Brain microvascular endothelial cell (primary cell): ENCODE measurements at regions not wholly inside any gene's neighbourhood (a gene's known extent, or its start where the extent isn't known, plus 50 kb on each side); places are given as distances from the start of the nearest gene placed in this dataset.

Source experiments
- DNase-seq: peaks from one replicate; pipeline ENCODE4 v3.0.0-alpha.2; 2020
- H3K27ac ChIP-seq: fragments of 250-450 bp; sonication (Bioruptor Pico); 2 replicates; pipeline ENCODE4 v1.5.1; 2020; ENCODE audit warnings: mild to moderate bottlenecking, moderate library complexity
- H3K27me3 ChIP-seq: fragments of 250-450 bp; sonication (Bioruptor Pico); replicated peaks from 2 replicates; pipeline ENCODE4 v1.5.1; 2020; ENCODE audit warnings: mild to moderate bottlenecking
- H3K36me3 ChIP-seq: fragments of 250-450 bp; sonication (Bioruptor Pico); replicated peaks from 2 replicates; pipeline ENCODE4 v1.5.1; 2020; ENCODE audit warnings: mild to moderate bottlenecking
- H3K4me3 ChIP-seq: 2 replicates; pipeline ENCODE4 v1.5.1; 2011; ENCODE audit warnings: low read depth, mild to moderate bottlenecking, control low read depth, low read length, moderate library complexity
- CTCF ChIP-seq: IDR thresholded peaks from 2 replicates; pipeline ENCODE4 v1.5.1; 2011; ENCODE audit warnings: low read depth, mild to moderate bottlenecking, moderate library complexity, low read length, control low read depth, inconsistent platforms; ENCODE audit errors: missing control alignments
- in situ Hi-C: cut with HindIII; loops from 2 replicates; pipeline ENCODE4 v1.10.0; 2017; ENCODE audit warnings: low sequenced_read_pairs, low pct_ligation_motif_present

DNA sequence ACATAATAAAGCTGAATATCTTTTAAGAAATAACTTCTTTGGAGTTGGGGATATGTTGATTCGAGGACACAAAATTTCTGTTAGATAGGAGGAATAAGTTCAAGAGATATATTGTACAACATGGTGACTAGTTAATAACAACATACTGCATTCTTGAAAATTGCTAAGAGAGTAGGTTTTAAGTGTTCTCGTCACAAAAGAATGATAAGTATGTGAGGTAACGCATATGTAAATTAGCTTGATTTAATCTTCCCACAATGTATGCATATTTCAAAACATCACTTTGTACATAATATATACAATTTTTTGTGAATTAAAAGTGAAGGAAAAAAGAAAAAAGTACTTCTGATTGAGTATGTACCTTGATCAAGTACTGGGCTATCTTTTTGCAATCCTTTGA, 428.0 kb upstream of the TRPC7 start:
- TF ChIP-seq CTCF: no peak
- Histone ChIP-seq H3K27ac (no peak overlapping the region), H3K4me3 (no peak overlapping the region), H3K27me3 (no peaks in the 10 kb centered on the region), H3K36me3 (no peaks in the 10 kb centered on the region)
- in situ Hi-C loops: no loop called here
- DNase-seq: no peak

DNA sequence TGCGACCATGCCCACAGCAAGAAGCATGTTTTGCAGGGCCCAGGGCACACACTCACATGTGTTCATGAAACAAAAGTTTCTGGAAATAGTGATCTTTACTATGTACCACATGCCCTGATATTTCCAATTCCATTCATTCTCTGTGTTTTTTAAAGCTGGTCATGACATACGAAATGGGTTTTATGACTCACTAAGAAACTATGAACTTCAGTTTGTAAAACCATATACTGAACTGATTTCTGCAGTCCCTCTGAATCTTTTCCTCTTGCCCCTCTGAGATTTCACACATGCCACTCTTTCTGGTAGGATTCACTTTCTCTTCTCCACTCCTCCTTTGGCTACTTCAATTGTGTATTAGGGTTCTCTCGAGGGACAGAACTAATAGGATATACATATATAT, 416.1 kb upstream of the TRPC7 start:
- DNase-seq: no peak

GRCh38 chr5:136780518-136780917, 415.2 kb upstream of the TRPC7 start:
- in situ Hi-C loops: no loop called here
- Histone ChIP-seq H3K36me3 (no peaks in the 10 kb centered on the region), H3K27me3 (no peaks in the 10 kb centered on the region), H3K27ac (no peak overlapping the region), H3K4me3 (no peak overlapping the region)
- TF ChIP-seq CTCF: no peak
- no peak for DNase-seq

More for the DNA sequence above, 416.1 kb upstream of the TRPC7 start:
- H3K4me3 ChIP-seq: no peak overlapping the region
- no peak overlapping the region for H3K27ac ChIP-seq
- in situ Hi-C loops: no loop called here
- no peak for TF ChIP-seq CTCF
- no peaks in the 10 kb centered on the region for H3K27me3 ChIP-seq
- no peaks in the 10 kb centered on the region for H3K36me3 ChIP-seq

DNA sequence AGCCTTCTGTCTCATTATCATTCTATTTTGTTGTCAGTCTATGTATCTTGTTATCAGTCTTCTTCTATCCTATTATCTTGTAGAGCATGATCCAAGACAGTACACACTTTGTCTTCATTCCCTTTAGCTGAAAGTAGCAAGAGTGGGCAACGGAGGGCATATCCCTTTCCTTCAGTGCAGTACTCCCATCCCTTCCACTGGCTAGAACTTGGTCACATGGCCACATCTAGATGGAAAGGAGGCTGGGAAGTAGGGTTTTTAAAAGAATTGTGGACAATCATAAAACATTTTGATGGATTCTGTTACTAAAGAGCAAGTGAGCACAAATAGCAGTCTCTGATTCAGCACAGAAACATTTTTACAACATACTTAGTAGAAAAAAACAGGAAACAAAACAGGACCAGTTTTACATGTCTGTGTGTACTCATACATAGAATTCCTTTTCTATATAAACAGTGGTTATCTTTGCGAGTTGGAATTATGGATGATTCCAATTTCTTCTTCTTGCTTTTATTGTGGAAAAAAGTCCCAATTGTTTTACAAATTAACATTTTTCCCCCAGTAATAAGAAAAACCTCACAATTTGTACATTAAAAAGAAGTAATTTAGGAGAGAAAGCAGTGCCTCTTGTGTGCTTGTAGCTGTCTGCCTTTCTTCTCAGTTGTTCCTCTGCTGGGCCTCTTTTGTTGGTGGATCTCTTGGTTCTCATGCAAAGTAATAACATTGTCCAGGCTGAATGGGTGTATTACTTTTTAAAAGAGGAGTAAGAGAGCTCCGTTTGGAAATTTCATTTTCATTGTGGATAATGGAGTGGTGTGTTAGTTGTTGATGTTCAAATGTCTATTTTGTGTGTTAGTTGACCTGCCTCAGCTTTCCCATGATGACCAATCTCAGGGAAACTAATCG, 410.9 kb upstream of the TRPC7 start:
- no peak overlapping the region for H3K27ac ChIP-seq
- no peak for TF ChIP-seq CTCF
- no peaks in the 10 kb centered on the region for H3K36me3 ChIP-seq
- H3K4me3 ChIP-seq: no peak overlapping the region
- in situ Hi-C loops: no loop called here
- DNase-seq: no peak
- H3K27me3 ChIP-seq: no peaks in the 10 kb centered on the region

DNA sequence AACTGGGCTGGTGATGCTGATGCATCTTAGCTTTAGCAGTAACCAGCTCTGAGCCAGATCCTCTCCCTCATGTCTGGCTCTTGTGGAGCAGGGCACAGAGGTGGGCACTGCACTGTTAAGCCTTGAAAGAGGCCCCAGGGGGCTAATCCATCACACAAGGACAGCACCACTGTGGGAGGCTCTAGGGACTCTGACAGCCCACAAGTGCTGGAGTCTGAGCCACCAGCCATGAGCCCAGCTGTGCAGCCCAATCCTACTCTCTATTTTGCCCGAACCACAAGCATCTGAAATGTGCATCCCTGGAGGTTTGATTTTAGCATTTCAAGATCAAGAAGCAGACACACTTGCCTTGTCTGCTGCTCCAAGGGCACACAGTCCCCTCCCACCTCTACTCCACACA, 407.1 kb upstream of the TRPC7 start:
- no peak overlapping the region for H3K4me3 ChIP-seq
- H3K27ac ChIP-seq: no peak overlapping the region
- no peaks in the 10 kb centered on the region for H3K27me3 ChIP-seq
- in situ Hi-C loops: no loop called here
- no peaks in the 10 kb centered on the region for H3K36me3 ChIP-seq
- TF ChIP-seq CTCF: no peak
- DNase-seq: no peak
